ENCODE measurements at regions not wholly inside any gene's neighbourhood (a gene's known extent, or its start where the extent isn't known, plus 50 kb on each side); places are given as distances from the start of the nearest gene placed in this dataset.

GRCh38 chr5:166909040-166909439 is 1382.4 kb upstream of the WWC1 start:
- H3K36me3 ChIP-seq (ENCODE audit: control insufficient read depth, insufficient read depth, low read length) = no peaks in the 10 kb centered on the region
- Mint-ChIP-seq H3K9me3 (no peaks in the 10 kb centered on the region), H3K36me3 (ENCODE audit: low read depth) (no peaks in the 10 kb centered on the region), H3K27me3 (ENCODE audit: insufficient read depth) (no peaks in the 10 kb centered on the region), H3K4me1 (no peaks in the 10 kb centered on the region), H3K27ac (no peak overlapping the region), H3K4me3 (no peak overlapping the region)
- TF ChIP-seq CTCF (conservative IDR thresholded peaks at IDR 0.05) = no peak
- H3K9ac ChIP-seq (ENCODE audit: extremely low read depth, low read length, poor library complexity, severe bottlenecking) = no peak overlapping the region
- H3K4me3 ChIP-seq (ENCODE audit: low read length) = no peak overlapping the region
- no peak overlapping the region for H3K27ac ChIP-seq (ENCODE audit: low read depth, low read length)
- DNase-seq = no peak
- H3K9me3 ChIP-seq (ENCODE audit: control insufficient read depth, low read length) = no peaks in the 10 kb centered on the region
- H3K4me1 ChIP-seq (ENCODE audit: control insufficient read depth, insufficient read depth, low read length) = no peaks in the 10 kb centered on the region
- H3K27me3 ChIP-seq (ENCODE audit: control insufficient read depth, insufficient read depth, low read length, poor library complexity, severe bottlenecking) = no peaks in the 10 kb centered on the region

GRCh38 chr5:166909926-166910325 is 1381.5 kb upstream of the WWC1 start:
- no peak for DNase-seq
- H3K27me3 ChIP-seq (ENCODE audit: control insufficient read depth, insufficient read depth, low read length, poor library complexity, severe bottlenecking) = no peaks in the 10 kb centered on the region
- Mint-ChIP-seq H3K27ac (no peak overlapping the region), H3K27me3 (ENCODE audit: insufficient read depth) (no peaks in the 10 kb centered on the region), H3K4me1 (no peaks in the 10 kb centered on the region), H3K9me3 (no peaks in the 10 kb centered on the region), H3K4me3 (no peak overlapping the region), H3K36me3 (ENCODE audit: low read depth) (no peaks in the 10 kb centered on the region)
- 93 to 94% methylated on average over 2 of the region's 2 CpGs for WGBS, 2 experiments (ENCODE audit: insufficient coverage in 1 of 2, insufficient read length in 1 of 2)
- no peaks in the 10 kb centered on the region for H3K4me1 ChIP-seq (ENCODE audit: control insufficient read depth, insufficient read depth, low read length)
- H3K4me3 ChIP-seq (ENCODE audit: low read length) = no peak overlapping the region
- no peaks in the 10 kb centered on the region for H3K9me3 ChIP-seq (ENCODE audit: control insufficient read depth, low read length)
- H3K9ac ChIP-seq (ENCODE audit: extremely low read depth, low read length, poor library complexity, severe bottlenecking) = no peak overlapping the region
- no peak for TF ChIP-seq CTCF (conservative IDR thresholded peaks at IDR 0.05)
- no peak overlapping the region for H3K27ac ChIP-seq (ENCODE audit: low read depth, low read length)
- no peaks in the 10 kb centered on the region for H3K36me3 ChIP-seq (ENCODE audit: control insufficient read depth, insufficient read depth, low read length)

GRCh38 chr5:166910995-166911394 is 1380.5 kb upstream of the WWC1 start:
- Mint-ChIP-seq H3K9me3 (no peaks in the 10 kb centered on the region), H3K27me3 (ENCODE audit: insufficient read depth) (no peaks in the 10 kb centered on the region), H3K36me3 (ENCODE audit: low read depth) (no peaks in the 10 kb centered on the region), H3K4me3 (no peak overlapping the region), H3K4me1 (no peaks in the 10 kb centered on the region), H3K27ac (no peak overlapping the region)
- H3K4me1 ChIP-seq (ENCODE audit: control insufficient read depth, insufficient read depth, low read length) = no peaks in the 10 kb centered on the region
- H3K36me3 ChIP-seq (ENCODE audit: control insufficient read depth, insufficient read depth, low read length) = no peaks in the 10 kb centered on the region
- H3K9ac ChIP-seq (ENCODE audit: extremely low read depth, low read length, poor library complexity, severe bottlenecking) = no peak overlapping the region
- no peak overlapping the region for H3K27ac ChIP-seq (ENCODE audit: low read depth, low read length)
- no peaks in the 10 kb centered on the region for H3K27me3 ChIP-seq (ENCODE audit: control insufficient read depth, insufficient read depth, low read length, poor library complexity, severe bottlenecking)
- H3K9me3 ChIP-seq (ENCODE audit: control insufficient read depth, low read length) = no peaks in the 10 kb centered on the region
- H3K4me3 ChIP-seq (ENCODE audit: low read length) = no peak overlapping the region
- TF ChIP-seq CTCF (conservative IDR thresholded peaks at IDR 0.05) = no peak
- WGBS, 2 experiments (ENCODE audit: insufficient coverage in 1 of 2, insufficient read length in 1 of 2) = 94 to 97% methylated on average over 2 to 3 of the region's 3 CpGs
- no peak for DNase-seq

Data from endodermal cell (in vitro differentiated cells).